GM21447 (cell line): ENCODE measurements at regions not wholly inside any gene's neighbourhood (a gene's known extent, or its start where the extent isn't known, plus 50 kb on each side); places are given as distances from the start of the nearest gene placed in this dataset.
"Not testable (repeated sequence)": the region's sequence is repeated elsewhere in the genome, so short reads cannot be mapped to it uniquely, and the experiment has no call there.

Experiments used
- ATAC-seq: cut with Tn5 transposase; IDR thresholded peaks from one replicate; pipeline ENCODE4 v1.9.1; 2021; ENCODE audit not compliant: unreplicated experiment

GRCh38 chrX:39030636-39031035, 229.4 kb downstream of the MID1IP1 start:
- ATAC-seq, result no peak

GRCh38 chrX:39039890-39040289, 238.6 kb downstream of the MID1IP1 start:
- ATAC-seq, result no peak

GRCh38 chrX:39043838-39044550, 242.7 kb downstream of the MID1IP1 start:
- no peak for ATAC-seq

GRCh38 chrX:39047174-39047573, 245.9 kb downstream of the MID1IP1 start:
- ATAC-seq, result no peak

GRCh38 chrX:39049975-39050374, 248.7 kb downstream of the MID1IP1 start:
- no peak for ATAC-seq

GRCh38 chrX:39050427-39050826, 249.2 kb downstream of the MID1IP1 start:
- no peak for ATAC-seq

- ATAC-seq, result no peak
Measured at GRCh38 chrX:39052751-39053150, 251.5 kb downstream of the MID1IP1 start.

- no peak for ATAC-seq
Measured at GRCh38 chrX:39058724-39059123, 257.5 kb downstream of the MID1IP1 start.

GRCh38 chrX:39059866-39060265, 258.6 kb downstream of the MID1IP1 start:
- no peak for ATAC-seq

- no peak for ATAC-seq
Measured at GRCh38 chrX:39063037-39063436, 261.8 kb downstream of the MID1IP1 start.

GRCh38 chrX:39063702-39064101, 262.4 kb downstream of the MID1IP1 start:
- ATAC-seq, result no peak

- ATAC-seq, result no peak
Measured at GRCh38 chrX:39065051-39065871, 264.0 kb downstream of the MID1IP1 start.

- no peak for ATAC-seq
Measured at GRCh38 chrX:39067866-39068265, 266.6 kb downstream of the MID1IP1 start.

GRCh38 chrX:39068634-39069033, 267.4 kb downstream of the MID1IP1 start:
- ATAC-seq, result not testable (repeated sequence)

GRCh38 chrX:39070009-39070408, 268.8 kb downstream of the MID1IP1 start:
- ATAC-seq, result no peak

GRCh38 chrX:39073131-39073530, 271.9 kb downstream of the MID1IP1 start:
- no peak for ATAC-seq

GRCh38 chrX:39096599-39096998, 295.3 kb downstream of the MID1IP1 start:
- ATAC-seq, result no peak

- ATAC-seq, result no peak
Measured at GRCh38 chrX:39104745-39105144, 303.5 kb downstream of the MID1IP1 start.

GRCh38 chrX:39112143-39112542, 310.9 kb downstream of the MID1IP1 start:
- no peak for ATAC-seq

- ATAC-seq, result no peak
Measured at GRCh38 chrX:39115166-39115565, 313.9 kb downstream of the MID1IP1 start.

GRCh38 chrX:39117101-39117500, 315.8 kb downstream of the MID1IP1 start:
- no peak for ATAC-seq

- ATAC-seq, result no peak
Measured at GRCh38 chrX:39121903-39122302, 320.6 kb downstream of the MID1IP1 start.
